Astrocyte (in vitro differentiated cells and primary cell): ENCODE measurements at regions not wholly inside any gene's neighbourhood (a gene's known extent, or its start where the extent isn't known, plus 50 kb on each side); places are given as distances from the start of the nearest gene placed in this dataset.

Experiments
- DNase-seq: peaks from one replicate; pipeline ENCODE4 v3.0.0-alpha.2; 2010; ENCODE audit warnings: low read depth
- FAIRE-seq: peaks from 2 replicates; lab custom pipeline; 2011; peaks lifted over from hg19 to GRCh38; lab: Jason Lieb, UNC
- H2AFZ ChIP-seq: 2 replicates; pipeline ENCODE4 v1.6.0; 2012; ENCODE audit warnings: low read depth, low read length, inconsistent platforms
- H3K27ac ChIP-seq: 2 replicates; pipeline ENCODE4 v1.5.1; 2011; ENCODE audit warnings: low read depth, low read length, inconsistent platforms
- H3K27me3 ChIP-seq: 2 replicates; pipeline ENCODE4 v1.6.0; 2011; ENCODE audit warnings: low read length, inconsistent platforms; ENCODE audit not compliant: insufficient read depth
- H3K36me3 ChIP-seq: 2 replicates; pipeline ENCODE4 v1.5.1; 2011; ENCODE audit warnings: low read length, inconsistent platforms; ENCODE audit not compliant: insufficient read depth
- H3K4me1 ChIP-seq: 2 replicates; pipeline ENCODE4 v1.5.1; 2011; ENCODE audit warnings: low read length, inconsistent platforms; ENCODE audit not compliant: insufficient read depth
- H3K4me2 ChIP-seq: 2 replicates; pipeline ENCODE4 v1.6.0; 2012; ENCODE audit warnings: low read length, inconsistent platforms
- H3K4me3 ChIP-seq: 2 replicates; pipeline ENCODE4 v1.5.1; 2011; ENCODE audit warnings: low read depth, mild to moderate bottlenecking, low read length, inconsistent platforms; ENCODE audit not compliant: insufficient read depth
- H3K79me2 ChIP-seq: 2 replicates; pipeline ENCODE4 v1.6.0; 2012; ENCODE audit warnings: mild to moderate bottlenecking, low read length, inconsistent platforms; ENCODE audit not compliant: insufficient read depth
- H3K9ac ChIP-seq: 2 replicates; pipeline ENCODE4 v1.6.0; 2012; ENCODE audit warnings: mild to moderate bottlenecking, low read length, inconsistent platforms
- H3K9me3 ChIP-seq: 2 replicates; pipeline ENCODE4 v1.5.1; 2012; ENCODE audit warnings: low read depth, mild to moderate bottlenecking, low read length, inconsistent platforms; ENCODE audit not compliant: insufficient read depth
- H4K20me1 ChIP-seq: 2 replicates; pipeline ENCODE4 v1.6.0; 2012; ENCODE audit warnings: low read length, inconsistent platforms; ENCODE audit not compliant: insufficient read depth
- H3K27ac Mint-ChIP-seq: one replicate; pipeline ENCODE4 v1.8.0; 2021; ENCODE audit warnings: mild to moderate bottlenecking, mixed read lengths; ENCODE audit not compliant: unreplicated experiment
- H3K27me3 Mint-ChIP-seq: one replicate; pipeline ENCODE4 v1.8.0; 2021; ENCODE audit warnings: low read depth, mixed read lengths; ENCODE audit not compliant: unreplicated experiment
- H3K36me3 Mint-ChIP-seq: one replicate; pipeline ENCODE4 v1.8.0; 2021; ENCODE audit warnings: low read depth, mixed read lengths; ENCODE audit not compliant: unreplicated experiment
- H3K4me1 Mint-ChIP-seq: one replicate; pipeline ENCODE4 v1.8.0; 2021; ENCODE audit warnings: low read depth, mixed read lengths; ENCODE audit not compliant: unreplicated experiment
- H3K4me3 Mint-ChIP-seq: one replicate; pipeline ENCODE4 v1.8.0; 2021; ENCODE audit warnings: mild to moderate bottlenecking, moderate library complexity, mixed read lengths; ENCODE audit not compliant: unreplicated experiment
- H3K9me3 Mint-ChIP-seq: one replicate; pipeline ENCODE4 v1.8.0; 2021; ENCODE audit warnings: mild to moderate bottlenecking, mixed read lengths; ENCODE audit not compliant: unreplicated experiment
- EZH2 ChIP-seq: IDR thresholded peaks from 2 replicates; pipeline ENCODE4 v1.6.1; 2012; ENCODE audit warnings: mild to moderate bottlenecking, low read length, inconsistent platforms; ENCODE audit not compliant: insufficient read depth
- TF ChIP-seq, protein P1 (sequence below): IDR thresholded peaks from 2 replicates; pipeline ENCODE4 v1.5.1; 2011; ENCODE audit warnings: low read depth, mild to moderate bottlenecking, inconsistent platforms, low read length, moderate library complexity; ENCODE audit not compliant: insufficient read depth

DNA sequence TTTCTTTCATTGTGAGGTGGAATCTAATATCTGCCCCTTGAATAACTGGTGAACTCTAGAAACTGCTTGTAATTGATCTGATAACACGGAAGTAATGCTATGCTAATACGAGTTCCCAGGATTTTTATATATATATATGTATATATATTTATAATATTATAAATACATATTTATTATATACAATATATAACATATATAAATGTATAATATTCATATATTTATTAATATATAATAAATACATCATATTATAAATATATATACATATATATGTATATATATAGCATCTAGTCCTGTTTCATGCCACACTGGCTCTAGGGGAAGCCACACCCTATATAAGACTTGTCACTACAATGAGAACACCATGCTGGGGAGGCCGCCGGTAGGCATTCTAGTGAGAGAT is 156.7 kb upstream of the CDH19 start:
- H3K4me2 ChIP-seq: no peak overlapping the region
- no peaks in the 10 kb centered on the region for H3K27me3 ChIP-seq
- no peak overlapping the region for H3K27ac ChIP-seq
- no peak for TF ChIP-seq EZH2
- TF ChIP-seq, protein P1, sequence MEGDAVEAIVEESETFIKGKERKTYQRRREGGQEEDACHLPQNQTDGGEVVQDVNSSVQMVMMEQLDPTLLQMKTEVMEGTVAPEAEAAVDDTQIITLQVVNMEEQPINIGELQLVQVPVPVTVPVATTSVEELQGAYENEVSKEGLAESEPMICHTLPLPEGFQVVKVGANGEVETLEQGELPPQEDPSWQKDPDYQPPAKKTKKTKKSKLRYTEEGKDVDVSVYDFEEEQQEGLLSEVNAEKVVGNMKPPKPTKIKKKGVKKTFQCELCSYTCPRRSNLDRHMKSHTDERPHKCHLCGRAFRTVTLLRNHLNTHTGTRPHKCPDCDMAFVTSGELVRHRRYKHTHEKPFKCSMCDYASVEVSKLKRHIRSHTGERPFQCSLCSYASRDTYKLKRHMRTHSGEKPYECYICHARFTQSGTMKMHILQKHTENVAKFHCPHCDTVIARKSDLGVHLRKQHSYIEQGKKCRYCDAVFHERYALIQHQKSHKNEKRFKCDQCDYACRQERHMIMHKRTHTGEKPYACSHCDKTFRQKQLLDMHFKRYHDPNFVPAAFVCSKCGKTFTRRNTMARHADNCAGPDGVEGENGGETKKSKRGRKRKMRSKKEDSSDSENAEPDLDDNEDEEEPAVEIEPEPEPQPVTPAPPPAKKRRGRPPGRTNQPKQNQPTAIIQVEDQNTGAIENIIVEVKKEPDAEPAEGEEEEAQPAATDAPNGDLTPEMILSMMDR: no peak
- H3K79me2 ChIP-seq: no peaks in the 10 kb centered on the region
- no peaks in the 10 kb centered on the region for H3K9me3 ChIP-seq
- no peak overlapping the region for H3K4me3 ChIP-seq
- Mint-ChIP-seq H3K4me3 (no peak overlapping the region), H3K27ac (no peak overlapping the region), H3K9me3 (no peaks in the 10 kb centered on the region), H3K4me1 (peaks cover 3% of the 10 kb centered on the region), H3K27me3 (no peaks in the 10 kb centered on the region), H3K36me3 (no peaks in the 10 kb centered on the region)
- H2AFZ ChIP-seq: no peak overlapping the region
- no peak overlapping the region for H3K9ac ChIP-seq
- H3K36me3 ChIP-seq: no peaks in the 10 kb centered on the region
- no peak for FAIRE-seq
- no peak for DNase-seq
- H3K4me1 ChIP-seq: no peaks in the 10 kb centered on the region
- no peaks in the 10 kb centered on the region for H4K20me1 ChIP-seq

DNA sequence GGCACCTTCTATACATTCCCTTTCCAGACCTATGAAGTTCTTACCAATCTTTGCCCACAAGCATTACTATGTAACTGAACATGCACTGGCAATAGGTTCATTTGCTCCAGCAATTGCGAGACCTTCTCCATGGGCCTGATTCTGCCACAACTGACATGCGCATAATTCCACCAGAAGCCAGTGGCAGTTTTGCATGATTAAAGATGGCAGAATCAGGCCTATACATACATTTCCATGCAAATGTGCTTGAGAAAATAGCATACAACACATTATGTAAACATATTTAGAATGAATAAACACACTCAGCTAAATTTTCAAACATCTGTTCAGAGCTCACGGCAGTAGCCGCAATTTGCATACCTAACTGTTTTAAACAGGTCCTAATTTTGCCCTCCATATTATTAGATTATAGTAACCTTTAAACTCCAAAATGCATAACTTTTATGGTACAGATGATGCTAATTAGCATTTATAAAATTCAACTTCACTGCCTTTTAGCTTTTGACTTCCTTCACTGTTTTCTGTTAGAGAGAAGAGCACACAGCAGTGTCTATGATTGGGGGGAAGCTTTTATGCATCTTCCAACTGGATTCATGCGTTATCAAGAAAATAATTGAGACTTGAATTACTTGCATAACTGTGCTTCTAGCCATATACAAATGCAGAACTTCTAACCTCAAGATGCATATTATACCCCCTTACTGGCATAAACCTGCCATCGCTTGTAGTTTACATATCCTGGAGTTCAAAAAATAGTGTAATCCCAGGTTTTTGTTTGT is 155.3 kb upstream of the CDH19 start:
- Histone ChIP-seq H4K20me1 (no peaks in the 10 kb centered on the region), H3K4me2 (no peak overlapping the region), H3K27ac (no peak overlapping the region), H2AFZ (no peak overlapping the region), H3K79me2 (no peaks in the 10 kb centered on the region), H3K9me3 (no peaks in the 10 kb centered on the region), H3K36me3 (no peaks in the 10 kb centered on the region), H3K4me1 (no peaks in the 10 kb centered on the region), H3K27me3 (no peaks in the 10 kb centered on the region), H3K9ac (no peak overlapping the region), H3K4me3 (no peak overlapping the region)
- Mint-ChIP-seq H3K4me3 (no peak overlapping the region), H3K27ac (no peak overlapping the region), H3K27me3 (no peaks in the 10 kb centered on the region), H3K9me3 (no peaks in the 10 kb centered on the region), H3K36me3 (no peaks in the 10 kb centered on the region), H3K4me1 (peaks cover 5% of the 10 kb centered on the region)
- no peak for FAIRE-seq
- no peak for TF ChIP-seq EZH2
- TF ChIP-seq, protein P1: no peak
- DNase-seq: no peak

DNA sequence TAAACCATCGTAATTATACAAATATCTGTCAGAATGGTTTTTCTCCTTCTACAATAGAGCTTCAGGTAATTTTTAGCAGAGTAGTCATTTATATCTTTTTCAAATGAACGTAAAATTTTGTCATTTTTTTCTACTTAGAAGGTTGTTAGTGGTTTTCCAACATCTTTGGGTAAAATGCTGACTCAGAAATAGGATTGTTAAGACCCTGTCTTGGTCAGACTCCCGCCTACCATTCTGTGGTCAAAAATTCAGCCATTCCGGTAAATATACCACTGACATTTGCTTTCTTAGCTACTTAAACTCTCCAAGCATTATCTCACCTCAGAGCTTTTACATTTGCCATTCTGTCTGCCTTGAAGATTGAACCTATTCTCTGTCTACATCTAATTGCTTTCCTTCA is 154.1 kb upstream of the CDH19 start:
- no peak for TF ChIP-seq EZH2
- H3K36me3 ChIP-seq: no peaks in the 10 kb centered on the region
- no peaks in the 10 kb centered on the region for H3K79me2 ChIP-seq
- Mint-ChIP-seq H3K27me3 (no peaks in the 10 kb centered on the region), H3K4me1 (peaks cover 6% of the 10 kb centered on the region), H3K9me3 (no peaks in the 10 kb centered on the region), H3K36me3 (no peaks in the 10 kb centered on the region), H3K4me3 (no peak overlapping the region), H3K27ac (no peak overlapping the region)
- no peaks in the 10 kb centered on the region for H3K9me3 ChIP-seq
- FAIRE-seq (no peak), DNase-seq (peak; percentile 39)
- H3K4me3 ChIP-seq: no peak overlapping the region
- no peak overlapping the region for H2AFZ ChIP-seq
- H3K4me2 ChIP-seq: no peak overlapping the region
- H3K9ac ChIP-seq: no peak overlapping the region
- no peaks in the 10 kb centered on the region for H3K27me3 ChIP-seq
- H3K27ac ChIP-seq: no peak overlapping the region
- H3K4me1 ChIP-seq: no peaks in the 10 kb centered on the region
- no peaks in the 10 kb centered on the region for H4K20me1 ChIP-seq
